Glutamatergic neuron (in vitro differentiated cells): ENCODE measurements at regions not wholly inside any gene's neighbourhood (a gene's known extent, or its start where the extent isn't known, plus 50 kb on each side); places are given as distances from the start of the nearest gene placed in this dataset.

Experiments
- DNase-seq: peaks from one replicate; pipeline ENCODE4 v3.0.0; 2022
- H3K27ac Mint-ChIP-seq: one replicate; pipeline ENCODE4 v1.8.0; 2020; ENCODE audit warnings: mild to moderate bottlenecking, mixed read lengths, inconsistent platforms; ENCODE audit not compliant: unreplicated experiment
- H3K27me3 Mint-ChIP-seq: one replicate; pipeline ENCODE4 v1.8.0; 2020; ENCODE audit warnings: mild to moderate bottlenecking, moderate library complexity, mixed read lengths, inconsistent platforms; ENCODE audit not compliant: unreplicated experiment
- H3K36me3 Mint-ChIP-seq: one replicate; pipeline ENCODE4 v1.8.0; 2020; ENCODE audit warnings: mild to moderate bottlenecking, mixed read lengths, inconsistent platforms; ENCODE audit not compliant: unreplicated experiment
- H3K4me1 Mint-ChIP-seq: one replicate; pipeline ENCODE4 v1.8.0; 2020; ENCODE audit warnings: mild to moderate bottlenecking, low read depth, mixed read lengths, inconsistent platforms; ENCODE audit not compliant: unreplicated experiment
- H3K4me3 Mint-ChIP-seq: one replicate; pipeline ENCODE4 v1.8.0; 2020; ENCODE audit warnings: mild to moderate bottlenecking, mixed read lengths, inconsistent platforms; ENCODE audit not compliant: unreplicated experiment
- H3K9me3 Mint-ChIP-seq: one replicate; pipeline ENCODE4 v1.8.0; 2020; ENCODE audit warnings: mild to moderate bottlenecking, moderate library complexity, mixed read lengths, inconsistent platforms; ENCODE audit not compliant: unreplicated experiment
- TF ChIP-seq, protein P1 (sequence below): fragments of 200-600 bp; sonication (generic); IDR thresholded peaks from one replicate; pipeline ENCODE4 v1.5.0; 2021; ENCODE audit not compliant: partially characterized antibody, unreplicated experiment

- TF ChIP-seq, protein P1, sequence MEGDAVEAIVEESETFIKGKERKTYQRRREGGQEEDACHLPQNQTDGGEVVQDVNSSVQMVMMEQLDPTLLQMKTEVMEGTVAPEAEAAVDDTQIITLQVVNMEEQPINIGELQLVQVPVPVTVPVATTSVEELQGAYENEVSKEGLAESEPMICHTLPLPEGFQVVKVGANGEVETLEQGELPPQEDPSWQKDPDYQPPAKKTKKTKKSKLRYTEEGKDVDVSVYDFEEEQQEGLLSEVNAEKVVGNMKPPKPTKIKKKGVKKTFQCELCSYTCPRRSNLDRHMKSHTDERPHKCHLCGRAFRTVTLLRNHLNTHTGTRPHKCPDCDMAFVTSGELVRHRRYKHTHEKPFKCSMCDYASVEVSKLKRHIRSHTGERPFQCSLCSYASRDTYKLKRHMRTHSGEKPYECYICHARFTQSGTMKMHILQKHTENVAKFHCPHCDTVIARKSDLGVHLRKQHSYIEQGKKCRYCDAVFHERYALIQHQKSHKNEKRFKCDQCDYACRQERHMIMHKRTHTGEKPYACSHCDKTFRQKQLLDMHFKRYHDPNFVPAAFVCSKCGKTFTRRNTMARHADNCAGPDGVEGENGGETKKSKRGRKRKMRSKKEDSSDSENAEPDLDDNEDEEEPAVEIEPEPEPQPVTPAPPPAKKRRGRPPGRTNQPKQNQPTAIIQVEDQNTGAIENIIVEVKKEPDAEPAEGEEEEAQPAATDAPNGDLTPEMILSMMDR = no peak
- no peak for DNase-seq
- no peak overlapping the region for H3K27ac Mint-ChIP-seq
- H3K4me3 Mint-ChIP-seq = no peak overlapping the region
- H3K36me3 Mint-ChIP-seq = no peaks in the 10 kb centered on the region
- H3K9me3 Mint-ChIP-seq = no peaks in the 10 kb centered on the region
- no peaks in the 10 kb centered on the region for H3K4me1 Mint-ChIP-seq
- no peaks in the 10 kb centered on the region for H3K27me3 Mint-ChIP-seq
These were observed 72.3 kb upstream of the NAALADL2 start for GRCh38 chr3:174786825-174787224.

GRCh38 chr3:174791161-174791560, 68.0 kb upstream of the NAALADL2 start:
- Mint-ChIP-seq H3K36me3 (no peaks in the 10 kb centered on the region), H3K27ac (no peak overlapping the region), H3K9me3 (no peaks in the 10 kb centered on the region), H3K4me3 (no peak overlapping the region), H3K27me3 (no peaks in the 10 kb centered on the region), H3K4me1 (no peaks in the 10 kb centered on the region)
- TF ChIP-seq, protein P1 = no peak
- DNase-seq = no peak

DNA sequence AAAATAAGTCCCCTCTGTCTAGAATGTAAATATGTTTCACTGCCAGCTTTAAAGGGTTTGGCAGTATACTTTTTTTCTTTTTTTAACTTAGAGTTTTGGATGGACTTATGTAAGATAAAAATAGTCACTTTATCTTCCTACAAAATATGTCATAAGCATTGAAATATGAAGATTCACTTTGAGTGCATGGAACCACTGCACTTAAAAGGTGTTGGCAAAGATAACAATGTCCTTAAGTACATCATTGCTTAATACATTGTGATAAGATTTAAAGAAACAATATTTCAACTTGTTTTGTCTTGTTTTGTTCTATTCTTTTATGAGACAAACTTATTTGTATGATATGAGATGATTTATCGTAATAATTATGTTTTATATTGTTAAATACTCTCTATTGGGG, 66.3 kb upstream of the NAALADL2 start:
- H3K9me3 Mint-ChIP-seq = no peaks in the 10 kb centered on the region
- no peaks in the 10 kb centered on the region for H3K36me3 Mint-ChIP-seq
- no peaks in the 10 kb centered on the region for H3K27me3 Mint-ChIP-seq
- DNase-seq = no peak
- no peak overlapping the region for H3K4me3 Mint-ChIP-seq
- TF ChIP-seq, protein P1 = no peak
- no peak overlapping the region for H3K27ac Mint-ChIP-seq
- no peaks in the 10 kb centered on the region for H3K4me1 Mint-ChIP-seq
